Lower leg skin (tissue), 4 donors: ENCODE measurements at regions not wholly inside any gene's neighbourhood (a gene's known extent, or its start where the extent isn't known, plus 50 kb on each side); places are given as distances from the start of the nearest gene placed in this dataset.

ENCODE experiments used
- DNase-seq, 2 donors: peaks; one replicate each; pipeline ENCODE4 v3.0.0-alpha.2; 2019; ENCODE audit warnings: low spot score in 2 of 2
- H3K4me3 ChIP-seq: fragments of 200-600 bp; sonication (generic); 2 replicates; pipeline ENCODE4 v1.5.1; 2017; ENCODE audit warnings: mild to moderate bottlenecking, low read depth; ENCODE audit not compliant: poor library complexity, severe bottlenecking
- POLR2A ChIP-seq, 2 donors: fragments of 450-650 bp; IDR thresholded peaks; one replicate each; pipeline ENCODE4 v1.6.1; 2016 to 2017; ENCODE audit warnings: antibody characterized with exemption in 2 of 2, mild to moderate bottlenecking in 1 of 2, moderate library complexity in 1 of 2
- WGBS, 2 donors: methylation state at CpG; one replicate each; pipeline ENCODE4 v1.1.5; 2018; 5-methylcytosine and 5-hydroxymethylcytosine counted together
- intact Hi-C: fragments of 100-400 bp; cut with DNase I; formaldehyde crosslinking; loops from one replicate; pipeline ENCODE4 v1.15.0; 2023; ENCODE audit warnings: low total_unique reads
- TF ChIP-seq, protein P1 (sequence below), 3 donors: fragments of 450-650 bp; IDR thresholded peaks; one replicate each; pipeline ENCODE4 v1.5.1; 2016; ENCODE audit warnings: antibody characterized with exemption in 3 of 3, mild to moderate bottlenecking in 3 of 3, moderate library complexity in 2 of 3

- TF ChIP-seq, protein P1, sequence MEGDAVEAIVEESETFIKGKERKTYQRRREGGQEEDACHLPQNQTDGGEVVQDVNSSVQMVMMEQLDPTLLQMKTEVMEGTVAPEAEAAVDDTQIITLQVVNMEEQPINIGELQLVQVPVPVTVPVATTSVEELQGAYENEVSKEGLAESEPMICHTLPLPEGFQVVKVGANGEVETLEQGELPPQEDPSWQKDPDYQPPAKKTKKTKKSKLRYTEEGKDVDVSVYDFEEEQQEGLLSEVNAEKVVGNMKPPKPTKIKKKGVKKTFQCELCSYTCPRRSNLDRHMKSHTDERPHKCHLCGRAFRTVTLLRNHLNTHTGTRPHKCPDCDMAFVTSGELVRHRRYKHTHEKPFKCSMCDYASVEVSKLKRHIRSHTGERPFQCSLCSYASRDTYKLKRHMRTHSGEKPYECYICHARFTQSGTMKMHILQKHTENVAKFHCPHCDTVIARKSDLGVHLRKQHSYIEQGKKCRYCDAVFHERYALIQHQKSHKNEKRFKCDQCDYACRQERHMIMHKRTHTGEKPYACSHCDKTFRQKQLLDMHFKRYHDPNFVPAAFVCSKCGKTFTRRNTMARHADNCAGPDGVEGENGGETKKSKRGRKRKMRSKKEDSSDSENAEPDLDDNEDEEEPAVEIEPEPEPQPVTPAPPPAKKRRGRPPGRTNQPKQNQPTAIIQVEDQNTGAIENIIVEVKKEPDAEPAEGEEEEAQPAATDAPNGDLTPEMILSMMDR (IDR thresholded peaks at IDR 0.05), result no peak
- intact Hi-C loops, result no loop called here
- no peak for DNase-seq
- no peak overlapping the region for H3K4me3 ChIP-seq
Measured at GRCh38 chr4:111040904-111041303, 418.0 kb upstream of the PITX2 start.

- DNase-seq, result no peak
- TF ChIP-seq, protein P1 (IDR thresholded peaks at IDR 0.05), result no peak
- no peak for TF ChIP-seq POLR2A (IDR thresholded peaks at IDR 0.05)
- WGBS, 2 donors, result 53 to 66% methylated on average over 5 of the region's 5 CpGs
- intact Hi-C loops, result no loop called here
- no peak overlapping the region for H3K4me3 ChIP-seq
Measured at GRCh38 chr4:111043286-111043685, 420.4 kb upstream of the PITX2 start.

GRCh38 chr4:111045992-111046391, 423.1 kb upstream of the PITX2 start:
- TF ChIP-seq POLR2A (IDR thresholded peaks at IDR 0.05), result no peak
- TF ChIP-seq, protein P1 (IDR thresholded peaks at IDR 0.05), result no peak
- 77% methylated on average over 2 of the region's 2 CpGs for WGBS, 2 donors
- intact Hi-C loops, result no loop called here
- DNase-seq, result no peak
- H3K4me3 ChIP-seq, result no peak overlapping the region

DNA sequence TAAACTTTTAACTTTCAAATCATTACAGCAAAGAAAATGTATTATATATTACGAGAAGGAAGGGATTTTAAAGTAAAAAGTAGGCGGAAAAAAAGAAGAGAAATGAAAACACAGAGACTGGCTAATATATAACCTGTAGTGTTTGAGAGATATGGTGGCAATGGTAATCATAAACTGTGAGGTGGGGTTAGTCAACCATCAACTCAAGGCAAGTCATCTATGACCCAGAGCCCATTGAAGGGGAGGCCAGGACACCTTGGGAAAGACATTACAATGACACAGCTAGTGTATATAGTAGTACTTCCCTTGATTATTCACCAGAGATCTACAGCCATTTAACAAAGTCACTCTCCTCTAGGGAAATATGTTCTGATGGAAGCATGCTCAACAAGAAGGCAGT, 423.9 kb upstream of the PITX2 start:
- DNase-seq, result no peak
- intact Hi-C loops, result no loop called here
- H3K4me3 ChIP-seq, result no peak overlapping the region
- WGBS, 2 donors, result 79 to 80% methylated on average over 2 of the region's 2 CpGs
- no peak for TF ChIP-seq POLR2A (IDR thresholded peaks at IDR 0.05)
- TF ChIP-seq, protein P1 (IDR thresholded peaks at IDR 0.05), result no peak

- intact Hi-C loops, result no loop called here
- WGBS, 2 donors, result 84 to 87% methylated on average over 5 of the region's 5 CpGs
- TF ChIP-seq POLR2A (IDR thresholded peaks at IDR 0.05), result no peak
- TF ChIP-seq, protein P1 (IDR thresholded peaks at IDR 0.05), result no peak
- no peak for DNase-seq
- H3K4me3 ChIP-seq, result no peak overlapping the region
Measured at GRCh38 chr4:111048316-111048715, 425.4 kb upstream of the PITX2 start.

DNA sequence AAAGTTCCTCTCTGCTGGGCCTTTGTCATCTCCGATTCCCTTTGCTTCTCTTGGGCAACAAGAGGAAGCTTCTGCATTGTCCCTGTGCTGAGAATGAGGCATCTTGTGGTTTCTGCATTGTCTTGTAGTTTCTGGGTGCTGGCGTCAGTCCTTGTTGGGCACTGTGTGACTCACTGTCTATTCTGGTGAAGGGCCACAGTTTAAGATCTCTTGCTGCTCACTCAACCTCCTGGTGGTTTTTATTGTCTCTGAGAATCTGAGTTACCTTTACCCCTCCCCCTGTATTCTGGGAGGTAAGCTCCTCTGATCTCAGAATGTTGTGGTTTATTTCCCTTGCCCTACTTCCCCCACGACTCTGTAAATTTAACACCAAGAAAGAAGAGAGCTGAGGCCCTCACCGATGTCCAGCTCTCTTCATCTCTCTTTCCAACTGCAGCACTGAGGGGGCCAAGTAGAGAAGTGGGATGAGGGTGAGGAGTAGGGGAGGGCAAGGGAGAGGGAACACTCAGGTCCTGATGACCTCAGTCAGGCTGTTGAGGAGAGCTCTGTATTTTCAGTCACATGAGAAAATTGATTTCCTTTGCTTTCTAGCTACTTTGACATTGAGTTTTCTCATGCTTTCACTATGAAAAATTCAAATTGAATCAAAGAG, 441.6 kb upstream of the PITX2 start:
- no peak for TF ChIP-seq POLR2A (IDR thresholded peaks at IDR 0.05)
- TF ChIP-seq, protein P1 (IDR thresholded peaks at IDR 0.05), result no peak
- no peak for DNase-seq
- H3K4me3 ChIP-seq, result no peak overlapping the region
- intact Hi-C loops, result no loop called here
- WGBS, 2 donors, result 75 to 81% methylated on average over 4 of the region's 4 CpGs
